Stimulated activated effector memory CD8-positive, alpha-beta T cell treated with anti-CD3 and anti-CD28 coated beads, Interleukin-12 subunit alpha, Interleukin-12 subunit beta, amount 100 ng/mL, for 72 hours (primary cell): ENCODE measurements at regions not wholly inside any gene's neighbourhood (a gene's known extent, or its start where the extent isn't known, plus 50 kb on each side); places are given as distances from the start of the nearest gene placed in this dataset.

ENCODE experiments used
- ATAC-seq: fragments of 150-1000 bp; cut with Tn5 transposase; 2 replicates; pipeline ENCODE4 v1.10.0; 2021
- DNase-seq, 2 donors: peaks; one replicate each; pipeline ENCODE4 v3.0.0; 2021 to 2022; ENCODE audit warnings: low spot score in 2 of 2
- H3K27ac Mint-ChIP-seq: one replicate; pipeline ENCODE4 v1.8.0; 2022; ENCODE audit warnings: mild to moderate bottlenecking, mixed read lengths
- H3K36me3 Mint-ChIP-seq: one replicate; pipeline ENCODE4 v1.8.0; 2022; ENCODE audit warnings: mild to moderate bottlenecking, mixed read lengths
- H3K4me1 Mint-ChIP-seq: one replicate; pipeline ENCODE4 v1.8.0; 2022; ENCODE audit warnings: mixed read lengths
- H3K4me3 Mint-ChIP-seq: one replicate; pipeline ENCODE4 v1.8.0; 2022; ENCODE audit warnings: mild to moderate bottlenecking, mixed read lengths
- H3K9me3 Mint-ChIP-seq: one replicate; pipeline ENCODE4 v1.8.0; 2022; ENCODE audit warnings: mixed read lengths

GRCh38 chr14:82359201-82359600 is 825.5 kb upstream of the SEL1L start:
- ATAC-seq (no peak), DNase-seq (no peak)
- no peak overlapping the region for H3K4me3 Mint-ChIP-seq
- H3K27ac Mint-ChIP-seq = no peak overlapping the region
- H3K36me3 Mint-ChIP-seq = no peaks in the 10 kb centered on the region
- peaks cover 18% of the 10 kb centered on the region for H3K9me3 Mint-ChIP-seq
- H3K4me1 Mint-ChIP-seq = no peaks in the 10 kb centered on the region

- peaks cover 21% of the 10 kb centered on the region for H3K9me3 Mint-ChIP-seq
- no peak overlapping the region for H3K4me3 Mint-ChIP-seq
- DNase-seq (no peak), ATAC-seq (no peak)
- no peaks in the 10 kb centered on the region for H3K4me1 Mint-ChIP-seq
- H3K36me3 Mint-ChIP-seq = no peaks in the 10 kb centered on the region
- no peak overlapping the region for H3K27ac Mint-ChIP-seq
Observed at GRCh38 chr14:82362452-82362851, 828.8 kb upstream of the SEL1L start.

- no peaks in the 10 kb centered on the region for H3K4me1 Mint-ChIP-seq
- DNase-seq (no peak), ATAC-seq (no peak)
- H3K9me3 Mint-ChIP-seq = peaks cover 19% of the 10 kb centered on the region
- no peaks in the 10 kb centered on the region for H3K36me3 Mint-ChIP-seq
- no peak overlapping the region for H3K4me3 Mint-ChIP-seq
- no peak overlapping the region for H3K27ac Mint-ChIP-seq
Observed at GRCh38 chr14:82365471-82365870, 831.8 kb upstream of the SEL1L start.

GRCh38 chr14:82366803-82367202 is 833.1 kb upstream of the SEL1L start:
- DNase-seq = no peak
- Mint-ChIP-seq H3K36me3 (no peaks in the 10 kb centered on the region), H3K27ac (no peak overlapping the region), H3K9me3 (peaks cover 21% of the 10 kb centered on the region), H3K4me1 (no peaks in the 10 kb centered on the region), H3K4me3 (no peak overlapping the region)
- ATAC-seq = no peak

GRCh38 chr14:82379291-82379690 is 845.6 kb upstream of the SEL1L start:
- DNase-seq (no peak), ATAC-seq (no peak)
- no peaks in the 10 kb centered on the region for H3K36me3 Mint-ChIP-seq
- no peaks in the 10 kb centered on the region for H3K4me1 Mint-ChIP-seq
- H3K9me3 Mint-ChIP-seq = peaks cover 14% of the 10 kb centered on the region
- no peak overlapping the region for H3K4me3 Mint-ChIP-seq
- H3K27ac Mint-ChIP-seq = no peak overlapping the region

- no peaks in the 10 kb centered on the region for H3K4me1 Mint-ChIP-seq
- ATAC-seq (no peak), DNase-seq (no peak)
- no peaks in the 10 kb centered on the region for H3K36me3 Mint-ChIP-seq
- no peak overlapping the region for H3K4me3 Mint-ChIP-seq
- H3K27ac Mint-ChIP-seq = no peak overlapping the region
- H3K9me3 Mint-ChIP-seq = peaks cover 26% of the 10 kb centered on the region
Observed at GRCh38 chr14:82385048-82385447, 851.4 kb upstream of the SEL1L start.

- ATAC-seq (no peak), DNase-seq (no peak)
- H3K4me3 Mint-ChIP-seq = no peak overlapping the region
- H3K36me3 Mint-ChIP-seq = no peaks in the 10 kb centered on the region
- H3K9me3 Mint-ChIP-seq = peaks cover 26% of the 10 kb centered on the region
- H3K4me1 Mint-ChIP-seq = no peaks in the 10 kb centered on the region
- H3K27ac Mint-ChIP-seq = no peak overlapping the region
Observed at GRCh38 chr14:82387699-82388098, 854.0 kb upstream of the SEL1L start.

- ATAC-seq (no peak), DNase-seq (no peak)
- H3K4me1 Mint-ChIP-seq = no peaks in the 10 kb centered on the region
- no peak overlapping the region for H3K27ac Mint-ChIP-seq
- no peaks in the 10 kb centered on the region for H3K36me3 Mint-ChIP-seq
- peaks cover 26% of the 10 kb centered on the region for H3K9me3 Mint-ChIP-seq
- no peak overlapping the region for H3K4me3 Mint-ChIP-seq
Observed at GRCh38 chr14:82388488-82388887, 854.8 kb upstream of the SEL1L start.

- H3K4me1 Mint-ChIP-seq = no peaks in the 10 kb centered on the region
- H3K4me3 Mint-ChIP-seq = no peak overlapping the region
- no peak overlapping the region for H3K27ac Mint-ChIP-seq
- peaks cover 23% of the 10 kb centered on the region for H3K9me3 Mint-ChIP-seq
- DNase-seq (no peak), ATAC-seq (no peak)
- H3K36me3 Mint-ChIP-seq = no peaks in the 10 kb centered on the region
Observed at GRCh38 chr14:82390586-82390985, 856.9 kb upstream of the SEL1L start.

- Mint-ChIP-seq H3K27ac (no peak overlapping the region), H3K4me3 (no peak overlapping the region), H3K36me3 (no peaks in the 10 kb centered on the region), H3K4me1 (no peaks in the 10 kb centered on the region), H3K9me3 (peaks cover 19% of the 10 kb centered on the region)
- DNase-seq = no peak
- ATAC-seq = no peak
Observed at GRCh38 chr14:82394916-82395315, 861.3 kb upstream of the SEL1L start.

GRCh38 chr14:82398256-82398655 is 864.6 kb upstream of the SEL1L start:
- H3K4me3 Mint-ChIP-seq = no peak overlapping the region
- no peak overlapping the region for H3K27ac Mint-ChIP-seq
- H3K9me3 Mint-ChIP-seq = peaks cover 22% of the 10 kb centered on the region
- DNase-seq (no peak), ATAC-seq (no peak)
- no peaks in the 10 kb centered on the region for H3K4me1 Mint-ChIP-seq
- no peaks in the 10 kb centered on the region for H3K36me3 Mint-ChIP-seq

GRCh38 chr14:82403987-82404386 is 870.3 kb upstream of the SEL1L start:
- no peak overlapping the region for H3K27ac Mint-ChIP-seq
- H3K36me3 Mint-ChIP-seq = no peaks in the 10 kb centered on the region
- ATAC-seq = no peak
- no peak for DNase-seq
- H3K4me1 Mint-ChIP-seq = no peaks in the 10 kb centered on the region
- peaks cover 10% of the 10 kb centered on the region for H3K9me3 Mint-ChIP-seq
- no peak overlapping the region for H3K4me3 Mint-ChIP-seq

- peaks cover 11% of the 10 kb centered on the region for H3K9me3 Mint-ChIP-seq
- DNase-seq = no peak
- H3K27ac Mint-ChIP-seq = no peak overlapping the region
- H3K4me3 Mint-ChIP-seq = no peak overlapping the region
- H3K36me3 Mint-ChIP-seq = no peaks in the 10 kb centered on the region
- H3K4me1 Mint-ChIP-seq = no peaks in the 10 kb centered on the region
- no peak for ATAC-seq
Observed at GRCh38 chr14:82410064-82410463, 876.4 kb upstream of the SEL1L start.

- Mint-ChIP-seq H3K9me3 (peaks cover 10% of the 10 kb centered on the region), H3K36me3 (no peaks in the 10 kb centered on the region), H3K4me3 (no peak overlapping the region), H3K4me1 (no peaks in the 10 kb centered on the region), H3K27ac (no peak overlapping the region)
- ATAC-seq = no peak
- no peak for DNase-seq
Observed at GRCh38 chr14:82411298-82411697, 877.6 kb upstream of the SEL1L start.

- Mint-ChIP-seq H3K9me3 (peaks cover 12% of the 10 kb centered on the region), H3K4me3 (no peak overlapping the region), H3K36me3 (no peaks in the 10 kb centered on the region), H3K27ac (no peak overlapping the region), H3K4me1 (no peaks in the 10 kb centered on the region)
- no peak for DNase-seq
- ATAC-seq = no peak
Observed at GRCh38 chr14:82412545-82412944, 878.9 kb upstream of the SEL1L start.

GRCh38 chr14:82414853-82415539 is 881.3 kb upstream of the SEL1L start:
- no peaks in the 10 kb centered on the region for H3K4me1 Mint-ChIP-seq
- no peak for ATAC-seq
- H3K4me3 Mint-ChIP-seq = no peak overlapping the region
- peaks cover 13% of the 10 kb centered on the region for H3K9me3 Mint-ChIP-seq
- H3K36me3 Mint-ChIP-seq = no peaks in the 10 kb centered on the region
- no peak for DNase-seq
- H3K27ac Mint-ChIP-seq = no peak overlapping the region

- Mint-ChIP-seq H3K9me3 (peaks cover 9% of the 10 kb centered on the region), H3K4me3 (no peak overlapping the region), H3K27ac (no peak overlapping the region), H3K4me1 (no peaks in the 10 kb centered on the region), H3K36me3 (no peaks in the 10 kb centered on the region)
- no peak for ATAC-seq
- no peak for DNase-seq
Observed at GRCh38 chr14:82419933-82420332, 886.3 kb upstream of the SEL1L start.
